Activated CD4-positive, alpha-beta T cell treated with anti-CD3 and anti-CD28 coated beads, Interleukin-2, amount 50 U/mL, for 48 hours (primary cell): ENCODE measurements at regions not wholly inside any gene's neighbourhood (a gene's known extent, or its start where the extent isn't known, plus 50 kb on each side); places are given as distances from the start of the nearest gene placed in this dataset.

Experiments
- DNase-seq, 2 experiments: peaks; one replicate each; pipeline ENCODE4 v3.0.0-alpha.2; 2020

DNA sequence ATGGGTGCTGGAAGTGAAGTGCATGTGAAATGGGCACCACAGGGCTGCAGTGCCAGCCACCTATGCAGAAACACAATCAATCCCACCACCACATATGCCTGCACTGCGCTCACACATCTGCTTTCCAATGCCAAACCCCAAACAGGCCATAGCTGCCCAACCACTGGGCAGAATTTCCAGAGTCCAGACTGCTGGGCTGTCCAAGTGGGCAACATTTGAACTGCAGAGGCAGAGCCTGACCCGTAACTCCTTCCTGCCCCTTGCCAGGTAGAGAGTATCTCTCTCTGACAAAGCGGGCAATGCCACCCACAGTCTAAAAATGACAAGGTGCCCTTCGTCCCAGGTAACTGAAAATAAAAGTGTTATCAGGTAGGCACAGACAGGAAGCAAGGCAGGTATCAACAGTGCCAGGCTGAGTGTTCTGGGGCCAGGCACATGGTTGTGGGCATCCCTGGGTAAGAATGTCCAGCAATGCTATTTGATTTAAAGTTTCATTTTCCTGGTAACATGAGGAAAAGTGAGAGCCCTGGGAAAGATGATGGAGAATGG is 79.5 kb downstream of the FOXA2 start:
- no peak for DNase-seq

DNA sequence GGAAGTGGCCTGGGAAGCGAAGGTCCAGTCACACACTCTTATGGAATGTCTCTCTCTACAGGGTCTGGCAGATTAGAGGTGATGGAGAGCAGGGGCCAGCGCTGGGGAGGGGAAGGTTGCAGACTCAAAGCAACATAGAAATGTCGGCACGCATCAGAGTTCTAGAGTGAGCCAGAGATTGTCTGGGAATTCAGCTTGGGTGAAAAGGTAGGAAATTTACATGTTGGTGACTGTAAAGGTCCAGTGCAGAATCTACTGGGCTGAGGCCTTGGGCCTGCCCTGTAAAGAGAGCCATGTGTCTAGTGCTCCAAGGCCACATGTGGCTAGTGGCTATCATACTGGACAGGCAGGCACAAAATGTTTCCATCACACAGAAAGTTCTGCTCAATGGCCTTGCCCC is 80.8 kb downstream of the FOXA2 start:
- DNase-seq, result no peak

DNA sequence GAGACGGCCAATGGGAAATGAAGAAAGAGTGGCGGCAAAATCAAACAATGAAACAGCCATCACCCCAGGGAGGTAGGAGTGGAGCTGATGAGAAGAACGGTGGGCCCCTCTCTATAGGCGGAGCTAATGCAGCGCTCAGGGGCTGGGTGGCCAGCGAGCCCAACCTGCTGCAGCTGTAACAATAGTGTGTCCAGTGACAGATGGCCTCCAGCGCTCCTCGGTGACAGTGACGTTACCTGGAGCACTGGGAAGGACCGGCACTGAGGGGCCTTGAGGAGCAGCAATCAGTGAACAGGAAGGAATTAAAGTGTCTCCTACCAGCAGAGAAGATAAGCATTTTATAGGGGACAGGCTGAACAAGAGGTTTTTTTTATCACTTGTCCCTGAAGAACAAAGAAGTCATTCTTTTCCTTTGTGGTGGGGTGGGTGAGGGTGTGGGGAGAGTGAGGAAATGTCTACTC is 81.6 kb downstream of the FOXA2 start:
- no peak for DNase-seq

DNA sequence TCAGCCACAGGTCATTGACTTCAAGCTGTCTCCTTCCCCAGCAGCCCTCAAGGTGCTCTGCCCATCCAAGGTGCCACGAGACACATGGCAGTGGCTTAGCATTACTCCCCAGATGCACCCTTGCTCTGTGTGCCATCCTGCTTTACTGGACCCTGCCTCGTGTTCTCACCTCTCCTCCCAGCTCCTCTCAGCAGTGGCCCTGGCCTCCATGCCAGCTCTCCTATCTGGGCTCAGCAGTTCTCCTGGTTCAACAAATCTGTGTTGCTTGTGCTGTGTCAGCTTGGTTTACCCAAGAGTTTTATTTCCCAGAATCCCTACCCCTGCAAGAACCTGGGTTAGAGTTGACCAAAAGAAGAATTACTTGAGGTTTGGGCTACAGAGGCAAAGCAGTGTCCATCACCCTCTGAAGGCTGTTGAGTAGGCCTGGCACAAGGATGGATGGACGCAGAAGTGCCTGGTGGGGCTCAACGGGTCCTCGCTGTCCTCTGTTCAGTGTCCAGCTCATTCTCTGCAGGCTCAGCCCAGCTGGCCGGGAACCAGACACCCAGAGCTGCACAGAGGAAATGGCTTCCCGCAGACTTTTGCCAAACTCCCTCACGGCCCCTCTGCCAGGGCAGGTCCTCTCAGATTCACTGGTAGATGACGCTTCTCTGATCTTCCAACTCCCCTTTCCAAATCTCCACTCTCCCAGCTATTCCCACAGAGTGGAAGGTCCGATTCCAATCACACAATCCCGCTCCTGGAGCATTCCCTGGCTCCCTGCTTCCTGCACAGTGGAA is 82.6 kb downstream of the FOXA2 start:
- DNase-seq, result no peak

DNA sequence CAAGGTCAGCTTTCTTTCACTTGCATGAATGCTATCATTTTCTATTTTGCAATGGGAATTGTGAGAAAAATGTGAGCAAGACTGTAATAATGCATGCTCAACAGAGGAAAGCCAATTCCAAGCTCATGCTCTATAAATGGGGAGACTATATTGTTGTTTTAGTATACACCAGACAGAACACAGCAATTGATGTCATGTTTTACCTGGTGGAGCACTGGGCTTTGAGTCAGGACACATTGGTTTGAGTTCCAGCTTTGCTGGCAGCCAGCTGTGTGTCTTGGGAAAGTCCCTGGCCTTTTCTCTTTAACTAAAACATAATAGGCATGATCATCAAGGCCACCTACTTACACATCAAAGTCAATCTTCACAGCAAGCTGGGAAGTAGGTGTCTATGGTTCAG is 83.3 kb downstream of the FOXA2 start:
- DNase-seq, result no peak

DNA sequence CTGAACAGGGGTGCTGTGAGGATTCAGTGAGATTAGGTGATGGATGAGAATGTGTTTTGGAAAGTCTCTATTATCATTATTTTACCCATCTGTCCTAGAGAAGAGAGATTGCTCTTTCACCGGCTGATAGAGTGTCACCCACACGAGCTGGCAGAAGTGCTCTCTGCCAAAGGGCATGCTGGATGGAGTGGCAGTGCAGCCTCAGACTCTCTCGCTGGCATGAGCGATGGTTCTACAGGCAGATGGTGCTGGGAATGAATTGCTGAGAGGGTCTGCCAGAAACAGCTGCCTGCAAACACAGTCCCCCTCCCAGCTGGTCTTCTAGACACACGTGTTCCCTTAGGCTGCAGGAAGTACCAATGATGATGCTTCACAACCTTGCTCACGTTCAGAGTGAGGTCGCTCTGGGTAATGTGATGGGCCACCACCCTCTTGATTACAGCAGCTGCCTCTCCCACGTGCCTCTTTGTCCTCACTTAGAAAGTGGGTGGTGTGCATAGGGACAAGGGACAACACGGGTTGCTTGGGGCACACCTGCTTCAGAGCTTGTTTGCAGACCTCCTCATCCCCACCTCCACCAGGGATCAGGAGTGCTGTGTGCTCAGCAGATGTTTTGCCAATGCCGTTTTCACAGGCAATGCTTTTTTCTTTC is 84.7 kb downstream of the FOXA2 start:
- no peak for DNase-seq

DNA sequence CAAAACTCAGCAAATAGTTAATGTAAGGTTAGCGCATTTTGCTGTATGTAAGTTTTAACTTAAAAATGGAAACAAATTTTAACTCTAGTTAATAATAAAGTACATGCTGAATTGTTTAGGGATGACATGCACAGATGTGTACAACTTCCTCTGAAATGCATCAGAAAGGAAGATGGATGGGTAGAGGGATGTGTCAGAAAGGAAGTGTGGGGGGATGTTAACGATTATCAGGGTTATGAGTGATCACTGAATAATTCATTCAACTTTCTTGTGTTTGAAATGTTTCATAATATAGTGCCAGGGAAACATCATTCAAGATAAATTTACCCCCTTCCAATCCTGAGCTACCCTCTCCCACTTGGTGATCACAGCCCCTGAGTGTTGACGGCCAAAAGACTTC is 87.6 kb downstream of the FOXA2 start:
- DNase-seq, result no peak

DNA sequence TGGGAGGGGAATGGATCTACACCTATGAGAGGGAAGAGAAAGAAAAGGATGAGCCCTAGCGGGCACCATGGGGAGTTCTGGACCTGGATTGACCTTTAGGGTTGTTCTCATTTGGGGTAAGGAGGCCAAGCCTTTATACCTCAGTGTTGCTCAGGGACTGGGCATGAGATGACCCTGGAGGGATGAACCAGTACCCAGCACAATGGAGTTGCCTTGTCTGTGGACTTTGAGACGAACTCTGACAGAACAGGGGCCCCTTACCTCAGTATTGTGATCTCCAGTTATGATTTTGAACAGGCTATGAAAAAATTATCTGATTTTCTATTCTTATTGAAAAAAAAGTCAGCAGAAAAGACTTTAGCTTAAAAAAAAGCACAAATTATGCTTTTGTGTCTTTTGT is 88.6 kb downstream of the FOXA2 start:
- no peak for DNase-seq

DNA sequence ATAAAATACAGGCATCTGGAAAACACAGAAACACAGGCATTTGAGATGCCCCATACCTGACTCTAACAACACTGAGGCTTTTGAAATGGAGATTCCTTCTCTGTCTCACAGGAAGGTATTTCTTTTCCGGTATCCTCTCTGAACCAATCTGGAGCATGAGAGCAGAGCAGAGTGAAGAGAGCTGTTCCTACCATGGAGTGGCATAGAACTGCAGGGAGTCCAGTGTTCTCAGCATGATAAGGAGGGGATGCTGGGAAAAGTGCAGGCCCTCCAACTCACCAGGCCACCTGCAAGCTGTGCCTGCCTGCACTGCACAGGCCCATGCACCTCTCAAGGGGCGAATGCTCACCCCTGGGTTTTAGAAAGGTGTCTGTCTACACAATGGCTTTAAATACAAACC is 89.2 kb downstream of the FOXA2 start:
- DNase-seq, result no peak

DNA sequence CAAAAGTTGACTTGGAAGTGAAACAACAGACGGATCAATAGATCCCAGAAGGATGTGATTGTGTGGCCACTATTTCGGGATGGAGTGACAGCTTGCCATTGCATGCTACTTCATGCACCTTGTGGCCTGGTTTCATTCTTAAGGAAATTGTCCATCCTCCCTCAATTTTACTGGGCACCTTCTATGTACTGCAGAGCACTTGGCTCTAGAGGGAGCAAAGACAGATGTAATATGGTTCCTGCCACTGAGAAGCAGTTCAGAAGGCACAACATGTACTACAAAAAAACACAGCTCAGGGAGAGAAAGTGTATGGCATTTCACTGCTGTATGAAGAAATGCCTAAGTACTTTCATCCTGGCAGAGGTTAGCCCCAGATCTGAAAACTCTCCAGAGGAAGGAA is 91.9 kb downstream of the FOXA2 start:
- DNase-seq, result no peak

DNA sequence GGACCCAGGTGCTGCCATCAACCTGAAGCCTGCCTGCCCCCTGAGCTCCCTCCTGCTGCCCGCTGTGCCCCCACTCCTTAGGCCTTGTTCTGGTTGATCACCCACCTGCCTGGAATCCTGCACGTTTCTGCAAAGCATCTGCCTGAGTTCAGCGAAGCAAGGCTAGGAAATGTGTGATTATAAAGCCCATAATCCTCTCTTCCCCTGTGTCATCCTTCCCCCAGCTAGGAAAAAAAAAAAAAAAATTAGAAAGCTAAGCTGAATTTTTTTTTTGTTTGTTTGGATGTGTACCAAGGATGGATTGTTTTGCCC is 93.2 kb downstream of the FOXA2 start:
- no peak for DNase-seq

DNA sequence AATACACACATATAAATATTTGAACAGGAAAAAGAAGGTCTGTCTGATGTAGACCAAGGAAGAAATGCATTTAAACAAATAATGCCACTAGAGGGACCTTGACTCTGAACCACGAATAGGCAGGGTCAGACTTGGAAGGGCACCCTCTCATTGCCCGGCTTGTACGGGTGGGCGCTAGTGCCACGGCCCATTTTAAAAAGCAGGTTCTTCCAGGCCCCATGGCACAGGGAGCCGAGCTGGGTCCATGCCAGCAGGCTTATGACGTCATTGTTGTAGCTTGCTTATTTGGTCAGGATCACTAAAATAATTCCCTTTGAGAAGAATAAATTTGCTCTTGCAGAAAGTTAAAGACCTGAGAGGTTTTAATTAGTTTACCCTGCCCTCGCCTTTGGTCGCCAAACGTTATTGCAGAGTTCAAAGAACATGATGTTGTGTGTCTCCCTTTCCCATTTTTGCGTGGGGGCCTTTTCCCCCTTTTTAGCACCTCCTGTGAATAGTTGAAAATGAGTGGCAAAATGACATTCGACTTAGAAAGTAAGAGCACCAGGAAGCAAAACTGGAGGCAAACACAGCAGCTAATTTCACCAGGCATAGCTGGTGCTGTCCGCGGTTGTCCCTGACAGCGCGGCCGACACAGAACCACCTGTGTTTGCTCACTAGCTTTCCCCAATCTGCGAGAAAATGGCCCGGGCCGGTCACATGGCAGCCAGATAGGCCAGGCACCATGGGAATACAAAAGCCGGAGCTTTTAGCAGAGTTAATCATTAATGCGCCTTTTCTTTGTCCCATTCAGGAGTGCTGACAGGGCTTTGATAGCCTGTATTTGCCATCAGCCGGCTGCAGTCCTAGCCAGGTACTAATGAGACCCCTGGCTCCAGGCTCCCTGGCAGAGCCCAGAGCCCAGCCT is 93.8 kb downstream of the FOXA2 start:
- DNase-seq, result no peak

DNA sequence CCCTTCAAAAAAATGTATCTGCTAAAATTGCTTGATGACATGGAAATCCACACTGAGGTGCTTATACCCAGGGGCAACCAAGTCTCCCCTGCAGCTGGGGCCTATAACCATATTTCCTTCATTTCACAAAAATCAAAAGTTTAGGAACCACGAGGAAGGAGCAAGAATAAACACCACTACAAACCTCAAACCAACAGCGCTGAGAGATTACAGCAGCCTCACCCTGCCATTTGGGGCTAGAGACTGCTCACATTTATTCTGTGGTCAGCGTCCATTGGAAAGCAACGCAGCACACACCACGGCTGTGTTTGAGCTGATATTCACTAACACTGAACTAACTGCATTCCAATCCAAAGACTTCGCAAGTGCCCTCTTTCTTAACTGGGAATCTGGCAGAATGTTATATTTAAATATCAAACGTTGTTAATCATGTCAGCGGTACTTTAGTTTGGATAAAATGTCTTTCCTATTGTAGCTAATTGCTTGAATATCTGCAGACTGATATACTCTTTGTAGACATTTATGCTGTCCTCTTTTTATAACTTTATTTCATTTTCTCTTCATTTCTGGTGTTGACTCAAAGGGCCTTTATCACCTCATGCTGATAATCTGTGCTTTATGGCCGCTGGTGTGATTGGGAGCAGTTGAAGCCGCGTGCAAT is 94.6 kb downstream of the FOXA2 start:
- DNase-seq, result no peak

DNA sequence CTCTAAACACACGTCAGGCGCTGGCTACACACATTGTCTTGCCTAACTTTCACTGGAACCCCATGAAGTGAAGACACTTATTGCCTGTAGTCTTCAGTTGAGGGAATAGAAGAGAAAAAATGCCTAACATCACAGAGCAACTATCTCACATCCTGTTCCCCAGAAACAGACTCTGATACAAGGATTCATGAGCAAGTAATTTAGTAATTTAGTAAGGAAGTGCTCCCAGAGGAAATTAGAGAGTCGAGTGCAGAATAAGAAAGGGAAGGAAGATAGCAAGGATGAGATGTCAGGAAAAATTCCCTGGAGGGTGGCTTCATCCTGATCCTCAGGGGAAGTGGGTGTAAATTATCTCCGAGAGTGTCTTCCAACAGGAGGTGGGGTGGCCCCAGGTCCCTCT is 104.0 kb downstream of the FOXA2 start:
- DNase-seq, result no peak

DNA sequence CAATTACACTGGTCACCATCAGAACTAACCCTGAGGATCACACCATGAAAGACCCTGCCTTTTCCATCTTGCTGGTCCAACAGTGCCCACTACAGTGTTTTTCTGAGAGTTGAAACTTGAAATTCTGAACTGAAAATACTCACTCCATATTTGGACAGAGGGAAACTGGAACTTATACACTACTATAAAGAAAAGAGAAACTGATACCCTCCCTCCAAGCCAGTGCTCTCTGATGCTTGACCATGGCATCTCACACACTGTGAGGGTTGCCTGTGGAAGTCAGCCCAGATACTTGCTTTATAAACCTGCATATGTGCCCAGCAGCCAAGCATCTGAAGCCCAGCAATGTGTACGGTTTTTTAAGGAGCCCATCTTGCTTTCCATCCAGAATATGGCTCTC is 108.7 kb downstream of the FOXA2 start:
- DNase-seq, result no peak

DNA sequence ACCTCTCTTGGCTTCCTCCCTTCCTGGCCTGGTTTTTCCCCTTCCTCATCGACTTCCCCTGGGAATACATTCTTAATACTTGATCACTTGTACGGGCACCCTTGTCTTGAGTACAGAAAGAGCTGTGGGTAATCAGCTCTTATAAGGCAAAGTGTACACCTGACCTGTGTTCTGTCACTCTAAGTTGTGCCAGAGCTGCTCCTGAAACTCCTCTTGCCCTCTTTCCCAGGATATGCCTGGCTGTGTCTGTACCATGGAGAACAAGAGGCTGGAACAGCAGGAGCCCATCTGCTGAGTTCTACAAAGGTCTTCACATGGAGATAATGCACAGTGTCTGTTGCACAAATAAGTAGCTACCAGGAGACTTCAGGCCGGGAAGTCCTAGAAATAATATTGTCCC is 110.1 kb downstream of the FOXA2 start:
- DNase-seq, result no peak

DNA sequence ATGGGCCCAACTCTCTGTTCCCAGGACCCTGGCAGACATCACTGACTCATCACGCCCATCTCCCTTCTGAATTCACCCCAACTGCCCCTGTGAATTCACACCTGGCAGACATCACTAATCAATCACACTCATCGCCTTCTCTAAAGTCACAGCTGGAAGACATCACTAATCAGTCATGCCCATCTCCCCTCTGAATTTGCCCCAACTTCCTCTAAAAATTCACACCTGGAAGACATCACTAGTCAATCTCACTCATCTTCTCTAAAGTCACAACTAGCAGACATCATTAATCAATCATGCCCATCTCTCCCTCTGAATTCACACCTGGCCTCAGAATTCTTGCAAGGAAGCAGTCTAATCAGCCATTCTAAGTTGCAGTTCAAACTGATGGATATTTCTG is 111.1 kb downstream of the FOXA2 start:
- DNase-seq, result no peak

DNA sequence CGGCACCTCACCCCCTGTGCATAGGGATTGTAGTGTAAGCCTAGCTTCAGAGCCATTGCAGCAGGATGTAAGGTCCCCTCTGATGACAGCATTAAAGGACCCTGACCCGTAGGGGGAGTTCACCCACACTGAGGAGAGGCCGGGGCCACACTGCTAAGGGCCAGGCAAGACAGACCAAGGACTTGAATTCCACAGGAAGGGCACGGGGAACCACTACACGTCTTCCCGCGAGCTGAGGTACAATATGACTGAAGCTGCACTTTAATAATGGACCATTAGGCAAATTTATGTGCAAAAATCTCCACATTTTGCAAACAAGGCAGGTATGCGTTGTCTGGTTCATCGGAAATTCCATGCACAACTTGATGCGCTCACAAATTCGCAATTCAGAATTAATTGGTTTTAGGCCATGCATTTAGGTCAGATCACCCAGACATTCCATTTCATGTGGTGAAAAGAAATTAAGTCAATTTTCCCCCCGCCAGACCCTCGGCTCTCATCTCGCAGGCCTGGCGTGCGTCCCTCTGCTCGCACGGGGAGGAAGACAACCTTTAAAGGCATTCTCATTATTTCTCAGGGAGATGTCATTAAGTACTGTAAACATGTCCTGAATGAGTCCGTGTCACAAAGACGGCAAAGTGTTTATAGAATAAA is 111.8 kb downstream of the FOXA2 start:
- DNase-seq, result no peak

DNA sequence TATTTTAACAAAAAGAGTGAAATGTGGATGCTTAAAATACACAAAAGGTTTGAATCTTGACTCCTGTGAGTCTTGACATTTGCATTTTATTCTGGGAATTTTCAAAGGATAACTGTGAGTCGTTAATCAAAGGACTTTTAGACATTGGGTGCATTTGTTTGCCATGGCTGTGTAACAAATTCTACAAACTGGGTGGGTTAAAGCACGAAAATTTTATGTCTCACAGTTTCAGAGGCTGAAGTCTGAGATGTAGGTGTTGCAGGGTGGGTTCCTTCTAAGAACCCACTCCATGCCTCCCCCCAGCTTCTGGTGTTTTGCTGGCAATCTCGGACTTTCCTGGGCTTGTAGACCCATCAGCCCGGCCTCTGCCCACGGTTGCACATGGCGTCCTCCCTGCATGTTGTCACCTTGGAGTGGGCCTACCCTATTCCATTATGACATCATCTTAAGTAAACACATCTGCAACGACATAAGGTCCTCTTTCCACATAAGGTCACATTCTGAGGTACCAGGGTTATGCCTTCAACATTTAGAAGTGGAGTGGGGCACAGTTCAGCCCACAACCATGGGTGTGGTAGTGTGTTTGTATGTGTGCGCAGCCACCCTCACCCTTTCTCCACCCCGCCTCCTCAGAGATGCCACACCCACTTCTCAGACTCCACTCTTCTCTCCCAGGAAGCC is 113.1 kb downstream of the FOXA2 start:
- no peak for DNase-seq

DNA sequence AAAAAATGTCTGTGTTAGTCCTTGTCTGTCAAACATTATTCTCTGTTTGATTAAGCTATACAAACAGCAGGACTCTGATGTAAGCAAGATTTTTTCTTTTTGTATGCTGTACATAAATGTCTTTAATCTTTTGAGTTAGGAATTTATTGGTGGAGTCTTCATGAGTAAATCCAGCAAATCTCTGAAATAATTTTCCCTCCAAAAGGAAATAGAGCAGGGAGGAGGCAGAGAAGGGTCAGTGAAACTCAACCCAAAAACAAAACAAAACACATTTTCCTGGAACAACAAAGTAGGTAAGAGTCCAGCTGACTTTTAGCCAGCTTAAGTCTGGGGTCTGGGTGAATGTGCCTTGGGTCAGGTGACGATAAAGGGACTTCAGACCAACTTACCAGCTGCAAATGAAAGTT is 113.7 kb downstream of the FOXA2 start:
- no peak for DNase-seq

DNA sequence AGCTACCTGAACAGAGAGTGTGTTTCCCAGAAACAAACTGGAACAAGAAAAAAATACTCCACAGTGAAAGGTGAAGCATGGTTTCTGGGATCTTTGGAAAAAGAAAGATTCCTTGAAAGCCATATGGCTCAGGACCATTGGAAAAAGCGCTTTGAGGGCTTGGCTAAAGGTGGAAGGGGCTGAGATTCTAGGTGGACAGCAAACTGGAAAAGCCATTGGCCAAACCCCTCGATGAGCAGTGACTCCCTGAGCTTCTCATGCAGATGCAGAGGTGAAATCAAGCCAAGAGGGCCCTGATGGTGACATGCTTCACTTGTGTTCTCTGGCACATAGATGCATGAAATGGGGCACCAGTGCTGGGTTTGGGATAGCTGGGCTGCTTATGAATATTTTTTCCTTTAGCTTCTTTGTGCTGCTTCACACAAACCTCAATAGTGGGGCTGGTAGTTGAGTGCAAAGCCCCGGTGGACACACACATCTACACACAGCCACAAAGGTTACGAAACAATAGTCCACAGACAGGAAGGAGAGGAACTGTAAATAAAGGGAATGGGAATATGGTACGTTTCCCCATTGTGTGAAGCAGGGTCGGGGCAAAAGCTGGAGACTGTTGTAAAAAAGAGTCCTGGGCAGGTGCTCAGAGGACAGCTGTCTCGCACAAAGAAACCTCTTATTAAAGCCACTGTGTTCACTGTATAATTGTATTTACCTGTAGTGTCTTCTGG is 117.8 kb downstream of the FOXA2 start:
- DNase-seq, result no peak
